NT2/D1 (cell line): ENCODE measurements at regions not wholly inside any gene's neighbourhood (a gene's known extent, or its start where the extent isn't known, plus 50 kb on each side); places are given as distances from the start of the nearest gene placed in this dataset.

ENCODE experiments used
- DNase-seq: peaks from one replicate; pipeline ENCODE4 v3.0.0-alpha.2; 2011; ENCODE audit warnings: low read depth, low spot score
- H3K27me3 ChIP-seq: 2 replicates; pipeline ENCODE4 v1.6.0; 2011; ENCODE audit warnings: mild to moderate bottlenecking; ENCODE audit not compliant: insufficient read length, insufficient read depth
- H3K36me3 ChIP-seq: 2 replicates; pipeline ENCODE4 v1.6.1; 2011; ENCODE audit warnings: mild to moderate bottlenecking, low read length, mixed read lengths; ENCODE audit not compliant: insufficient read depth, insufficient read length
- H3K4me1 ChIP-seq: 2 replicates; pipeline ENCODE4 v1.5.1; 2011; ENCODE audit not compliant: insufficient read depth, insufficient read length
- H3K4me3 ChIP-seq: 2 replicates; pipeline ENCODE4 v1.5.1; 2011; ENCODE audit warnings: low read depth; ENCODE audit not compliant: insufficient read length
- H3K9ac ChIP-seq: 2 replicates; pipeline ENCODE4 v1.6.0; 2011; ENCODE audit warnings: low read depth; ENCODE audit not compliant: insufficient read length
- H3K9me3 ChIP-seq: 2 replicates; pipeline ENCODE4 v1.5.1; 2011; ENCODE audit warnings: mild to moderate bottlenecking, low read length; ENCODE audit not compliant: insufficient read depth
- SUZ12 ChIP-seq: IDR thresholded peaks from 2 replicates; pipeline ENCODE4 v1.6.1; 2011; ENCODE audit not compliant: insufficient read length, insufficient read depth; ENCODE audit errors: extremely low read depth
- YY1 ChIP-seq: IDR thresholded peaks from 2 replicates; pipeline ENCODE4 v1.6.1; 2011; ENCODE audit not compliant: insufficient read length, insufficient read depth
- ZNF274 ChIP-seq: IDR thresholded peaks from 2 replicates; pipeline ENCODE4 v1.6.1; 2011; ENCODE audit warnings: mild to moderate bottlenecking, low read depth, low read length

- H3K27me3 ChIP-seq, result no peaks in the 10 kb centered on the region
- DNase-seq, result no peak
- no peak overlapping the region for H3K4me3 ChIP-seq
- no peak for TF ChIP-seq ZNF274
- TF ChIP-seq SUZ12, result no peak
- TF ChIP-seq YY1, result no peak
- H3K36me3 ChIP-seq, result no peaks in the 10 kb centered on the region
- no peaks in the 10 kb centered on the region for H3K9me3 ChIP-seq
- H3K4me1 ChIP-seq, result no peaks in the 10 kb centered on the region
- no peak overlapping the region for H3K9ac ChIP-seq
Observed at GRCh38 chr1:108082738-108083562, 117.2 kb downstream of the SLC25A24 start.

- Histone ChIP-seq H3K4me1 (no peaks in the 10 kb centered on the region), H3K36me3 (no peaks in the 10 kb centered on the region), H3K27me3 (no peaks in the 10 kb centered on the region), H3K9me3 (no peaks in the 10 kb centered on the region), H3K9ac (no peak overlapping the region), H3K4me3 (no peak overlapping the region)
- TF ChIP-seq ZNF274 (no peak), YY1 (no peak), SUZ12 (no peak)
- no peak for DNase-seq
Observed at GRCh38 chr1:108082001-108082400, 117.0 kb upstream of the VAV3 start.

- no peaks in the 10 kb centered on the region for H3K4me1 ChIP-seq
- DNase-seq, result no peak
- no peak overlapping the region for H3K9ac ChIP-seq
- no peaks in the 10 kb centered on the region for H3K27me3 ChIP-seq
- H3K4me3 ChIP-seq, result no peak overlapping the region
- H3K9me3 ChIP-seq, result no peaks in the 10 kb centered on the region
- no peak for TF ChIP-seq SUZ12
- no peak for TF ChIP-seq ZNF274
- no peak for TF ChIP-seq YY1
- no peaks in the 10 kb centered on the region for H3K36me3 ChIP-seq
Observed at GRCh38 chr1:108080448-108080847, 115.5 kb upstream of the VAV3 start.

- no peaks in the 10 kb centered on the region for H3K27me3 ChIP-seq
- no peaks in the 10 kb centered on the region for H3K9me3 ChIP-seq
- DNase-seq, result no peak
- H3K4me3 ChIP-seq, result no peak overlapping the region
- H3K4me1 ChIP-seq, result no peaks in the 10 kb centered on the region
- TF ChIP-seq ZNF274 (no peak), SUZ12 (no peak), YY1 (no peak)
- no peak overlapping the region for H3K9ac ChIP-seq
- no peaks in the 10 kb centered on the region for H3K36me3 ChIP-seq
Observed at GRCh38 chr1:108079440-108080025, 114.6 kb upstream of the VAV3 start.

GRCh38 chr1:108077991-108078390 lies 113.0 kb upstream of the VAV3 start:
- H3K9ac ChIP-seq, result no peak overlapping the region
- H3K4me1 ChIP-seq, result no peaks in the 10 kb centered on the region
- no peaks in the 10 kb centered on the region for H3K27me3 ChIP-seq
- no peak overlapping the region for H3K4me3 ChIP-seq
- no peaks in the 10 kb centered on the region for H3K36me3 ChIP-seq
- H3K9me3 ChIP-seq, result no peaks in the 10 kb centered on the region
- TF ChIP-seq SUZ12 (no peak), YY1 (no peak), ZNF274 (no peak)
- DNase-seq, result no peak

GRCh38 chr1:108075055-108075454 lies 110.1 kb upstream of the VAV3 start:
- Histone ChIP-seq H3K9ac (no peak overlapping the region), H3K36me3 (no peaks in the 10 kb centered on the region), H3K27me3 (no peaks in the 10 kb centered on the region), H3K4me3 (no peak overlapping the region), H3K9me3 (no peaks in the 10 kb centered on the region), H3K4me1 (no peaks in the 10 kb centered on the region)
- TF ChIP-seq SUZ12, result no peak
- no peak for TF ChIP-seq ZNF274
- no peak for TF ChIP-seq YY1
- no peak for DNase-seq

GRCh38 chr1:108072776-108073175 lies 107.8 kb upstream of the VAV3 start:
- no peaks in the 10 kb centered on the region for H3K27me3 ChIP-seq

More at GRCh38 chr1:108072776-108073175, 107.8 kb upstream of the VAV3 start:
- Histone ChIP-seq H3K4me1 (no peaks in the 10 kb centered on the region), H3K36me3 (no peaks in the 10 kb centered on the region), H3K9me3 (no peaks in the 10 kb centered on the region), H3K4me3 (no peak overlapping the region), H3K9ac (no peak overlapping the region)
- no peak for DNase-seq
- TF ChIP-seq SUZ12 (no peak), ZNF274 (no peak), YY1 (no peak)
